ENCODE measurements at regions not wholly inside any gene's neighbourhood (a gene's known extent, or its start where the extent isn't known, plus 50 kb on each side); places are given as distances from the start of the nearest gene placed in this dataset.
"Not testable (repeated sequence)": the region's sequence is repeated elsewhere in the genome, so short reads cannot be mapped to it uniquely, and the experiment has no call there.

- not testable (repeated sequence) for TF ChIP-seq CTCF (IDR thresholded peaks at IDR 0.05); EZH2 (IDR thresholded peaks at IDR 0.05; ENCODE audit: borderline replicate concordance, insufficient read depth, low read depth, low read length, poor library complexity, severe bottlenecking)
Observed at GRCh38 chr11:4249475-4249874, 118.7 kb downstream of the OR52B4 start.

Data from B cell (primary cell).